ES-I3 (cell line): ENCODE measurements at regions not wholly inside any gene's neighbourhood (a gene's known extent, or its start where the extent isn't known, plus 50 kb on each side); places are given as distances from the start of the nearest gene placed in this dataset.

Experiments used
- H3K36me3 ChIP-seq: 2 replicates; pipeline ENCODE4 v1.6.1; 2013; ENCODE audit warnings: mild to moderate bottlenecking, low read length, control low read depth, moderate library complexity; ENCODE audit not compliant: insufficient read depth
- H3K4me1 ChIP-seq: 2 replicates; pipeline ENCODE4 v1.6.1; 2013; ENCODE audit warnings: mild to moderate bottlenecking, control low read depth, low read length; ENCODE audit not compliant: insufficient read depth
- H3K9ac ChIP-seq: 2 replicates; pipeline ENCODE4 v1.6.1; 2013; ENCODE audit warnings: low read depth, mild to moderate bottlenecking, low read length, moderate library complexity
- H3K9me3 ChIP-seq: 2 replicates; pipeline ENCODE4 v1.6.1; 2013; ENCODE audit warnings: mild to moderate bottlenecking, low read length, moderate library complexity; ENCODE audit not compliant: control insufficient read depth, insufficient read depth

- Histone ChIP-seq H3K4me1 (no peaks in the 10 kb centered on the region), H3K9ac (no peak overlapping the region), H3K9me3 (no peaks in the 10 kb centered on the region), H3K36me3 (no peaks in the 10 kb centered on the region)
Measured at GRCh38 chr10:128505346-128505745, 379.1 kb upstream of the MKI67 start.

- Histone ChIP-seq H3K4me1 (no peaks in the 10 kb centered on the region), H3K9ac (no peak overlapping the region), H3K9me3 (no peaks in the 10 kb centered on the region), H3K36me3 (no peaks in the 10 kb centered on the region)
Measured at GRCh38 chr10:128506423-128506822, 380.2 kb upstream of the MKI67 start.

GRCh38 chr10:128507066-128507465, 380.8 kb upstream of the MKI67 start:
- H3K36me3 ChIP-seq, result no peaks in the 10 kb centered on the region
- H3K4me1 ChIP-seq, result no peaks in the 10 kb centered on the region
- no peak overlapping the region for H3K9ac ChIP-seq
- no peaks in the 10 kb centered on the region for H3K9me3 ChIP-seq

GRCh38 chr10:128511284-128511683, 385.1 kb upstream of the MKI67 start:
- Histone ChIP-seq H3K4me1 (no peaks in the 10 kb centered on the region), H3K9ac (no peak overlapping the region), H3K36me3 (no peaks in the 10 kb centered on the region), H3K9me3 (no peaks in the 10 kb centered on the region)

- no peaks in the 10 kb centered on the region for H3K4me1 ChIP-seq
- no peak overlapping the region for H3K9ac ChIP-seq
- H3K36me3 ChIP-seq, result no peaks in the 10 kb centered on the region
- H3K9me3 ChIP-seq, result no peaks in the 10 kb centered on the region
Measured at GRCh38 chr10:128512767-128513166, 386.5 kb upstream of the MKI67 start.

- Histone ChIP-seq H3K36me3 (no peaks in the 10 kb centered on the region), H3K9me3 (no peaks in the 10 kb centered on the region), H3K9ac (no peak overlapping the region), H3K4me1 (no peaks in the 10 kb centered on the region)
Measured at GRCh38 chr10:128514536-128514935, 388.3 kb upstream of the MKI67 start.

GRCh38 chr10:128516180-128516579, 390.0 kb upstream of the MKI67 start:
- no peaks in the 10 kb centered on the region for H3K9me3 ChIP-seq
- H3K4me1 ChIP-seq, result no peaks in the 10 kb centered on the region
- H3K36me3 ChIP-seq, result no peaks in the 10 kb centered on the region
- no peak overlapping the region for H3K9ac ChIP-seq

GRCh38 chr10:128517167-128517566, 390.9 kb upstream of the MKI67 start:
- H3K36me3 ChIP-seq, result no peaks in the 10 kb centered on the region
- H3K4me1 ChIP-seq, result no peaks in the 10 kb centered on the region
- no peaks in the 10 kb centered on the region for H3K9me3 ChIP-seq
- no peak overlapping the region for H3K9ac ChIP-seq

GRCh38 chr10:128518000-128518399, 391.8 kb upstream of the MKI67 start:
- Histone ChIP-seq H3K9ac (no peak overlapping the region), H3K36me3 (no peaks in the 10 kb centered on the region), H3K4me1 (no peaks in the 10 kb centered on the region), H3K9me3 (no peaks in the 10 kb centered on the region)

GRCh38 chr10:128519581-128519980, 393.4 kb upstream of the MKI67 start:
- Histone ChIP-seq H3K36me3 (no peaks in the 10 kb centered on the region), H3K9ac (no peak overlapping the region), H3K4me1 (no peaks in the 10 kb centered on the region), H3K9me3 (no peaks in the 10 kb centered on the region)

GRCh38 chr10:128520211-128520815, 394.1 kb upstream of the MKI67 start:
- Histone ChIP-seq H3K9me3 (no peaks in the 10 kb centered on the region), H3K4me1 (no peaks in the 10 kb centered on the region), H3K9ac (no peak overlapping the region), H3K36me3 (no peaks in the 10 kb centered on the region)

- Histone ChIP-seq H3K9me3 (no peaks in the 10 kb centered on the region), H3K4me1 (0 out of 2 replicates have a peak, but pooled peaks cover 4% of the 10 kb centered on the region), H3K36me3 (no peaks in the 10 kb centered on the region), H3K9ac (no peak overlapping the region)
Measured at GRCh38 chr10:128522551-128523308, 396.5 kb upstream of the MKI67 start.

GRCh38 chr10:128525444-128525843, 399.2 kb upstream of the MKI67 start:
- Histone ChIP-seq H3K36me3 (no peaks in the 10 kb centered on the region), H3K9me3 (no peaks in the 10 kb centered on the region), H3K4me1 (peaks cover 11% of the 10 kb centered on the region; the same call in 1 of the 2 replicates), H3K9ac (no peak overlapping the region)

- no peak overlapping the region for H3K9ac ChIP-seq
- H3K36me3 ChIP-seq, result no peaks in the 10 kb centered on the region
- no peaks in the 10 kb centered on the region for H3K9me3 ChIP-seq
- peaks cover 11% of the 10 kb centered on the region; the same call in 1 of the 2 replicates for H3K4me1 ChIP-seq
Measured at GRCh38 chr10:128525936-128526335, 399.7 kb upstream of the MKI67 start.

- H3K36me3 ChIP-seq, result no peaks in the 10 kb centered on the region
- H3K9me3 ChIP-seq, result no peaks in the 10 kb centered on the region
- no peak overlapping the region for H3K9ac ChIP-seq
- peaks cover 11% of the 10 kb centered on the region; the same call in 1 of the 2 replicates for H3K4me1 ChIP-seq
Measured at GRCh38 chr10:128526791-128527375, 400.7 kb upstream of the MKI67 start.
